Colonic mucosa (tissue), 4 donors: ENCODE measurements at regions not wholly inside any gene's neighbourhood (a gene's known extent, or its start where the extent isn't known, plus 50 kb on each side); places are given as distances from the start of the nearest gene placed in this dataset.

Experiments
- DNase-seq: peaks from one replicate; pipeline ENCODE4 v3.0.0-alpha.2; 2020
- H3K27ac ChIP-seq: fragments of 200-600 bp; one replicate; pipeline ENCODE4 v1.8.0; 2021
- H3K27me3 ChIP-seq: fragments of 200-600 bp; one replicate; pipeline ENCODE4 v1.8.0; 2021
- H3K36me3 ChIP-seq: fragments of 200-600 bp; one replicate; pipeline ENCODE4 v1.8.0; 2021
- H3K4me1 ChIP-seq: fragments of 200-600 bp; one replicate; pipeline ENCODE4 v1.8.0; 2021; ENCODE audit warnings: mild to moderate bottlenecking
- H3K4me3 ChIP-seq: fragments of 200-600 bp; one replicate; pipeline ENCODE4 v1.8.0; 2021
- H3K9ac ChIP-seq, 2 donors: one replicate each; pipeline ENCODE4 v1.7.0; 2013; ENCODE audit warnings: control low read depth in 2 of 2, low read depth in 2 of 2, low read length in 2 of 2
- H3K9me3 ChIP-seq: fragments of 200-600 bp; one replicate; pipeline ENCODE4 v1.8.0; 2021
- intact Hi-C: fragments of 100-400 bp; cut with DNase I; formaldehyde crosslinking; loops from one replicate; pipeline ENCODE4 v1.14.1; 2022
- TF ChIP-seq, protein P1 (sequence below): fragments of 200-600 bp; IDR thresholded peaks from one replicate; pipeline ENCODE4 v1.8.0; 2022; ENCODE audit warnings: antibody characterized with exemption, mild to moderate bottlenecking
- donor health status: healthy.
- donor health status: DM: no; HTN: no; CAD: no.
- donor health status: DM: no; HTN: no; CAD: no.

DNA sequence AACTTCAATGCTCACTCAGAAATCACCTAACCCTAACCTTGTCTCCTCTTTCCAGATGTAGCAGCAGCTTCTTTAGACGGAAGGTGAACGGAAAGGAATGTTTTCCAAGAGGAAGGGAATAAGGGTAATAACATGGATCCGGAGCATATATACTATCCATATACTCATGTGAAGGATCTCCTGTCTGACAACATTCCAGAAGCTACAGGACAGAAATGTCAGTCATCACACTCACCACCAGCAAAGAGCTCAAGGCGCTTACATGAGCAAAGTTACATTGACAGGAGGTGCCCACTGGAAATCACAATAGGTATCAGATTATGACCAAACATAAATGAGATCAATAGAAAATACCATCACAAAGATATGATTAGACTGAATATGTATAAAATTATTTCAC, 122.1 kb upstream of the CCDC28A start:
- H3K4me1 ChIP-seq: no peaks in the 10 kb centered on the region
- TF ChIP-seq, protein P1, sequence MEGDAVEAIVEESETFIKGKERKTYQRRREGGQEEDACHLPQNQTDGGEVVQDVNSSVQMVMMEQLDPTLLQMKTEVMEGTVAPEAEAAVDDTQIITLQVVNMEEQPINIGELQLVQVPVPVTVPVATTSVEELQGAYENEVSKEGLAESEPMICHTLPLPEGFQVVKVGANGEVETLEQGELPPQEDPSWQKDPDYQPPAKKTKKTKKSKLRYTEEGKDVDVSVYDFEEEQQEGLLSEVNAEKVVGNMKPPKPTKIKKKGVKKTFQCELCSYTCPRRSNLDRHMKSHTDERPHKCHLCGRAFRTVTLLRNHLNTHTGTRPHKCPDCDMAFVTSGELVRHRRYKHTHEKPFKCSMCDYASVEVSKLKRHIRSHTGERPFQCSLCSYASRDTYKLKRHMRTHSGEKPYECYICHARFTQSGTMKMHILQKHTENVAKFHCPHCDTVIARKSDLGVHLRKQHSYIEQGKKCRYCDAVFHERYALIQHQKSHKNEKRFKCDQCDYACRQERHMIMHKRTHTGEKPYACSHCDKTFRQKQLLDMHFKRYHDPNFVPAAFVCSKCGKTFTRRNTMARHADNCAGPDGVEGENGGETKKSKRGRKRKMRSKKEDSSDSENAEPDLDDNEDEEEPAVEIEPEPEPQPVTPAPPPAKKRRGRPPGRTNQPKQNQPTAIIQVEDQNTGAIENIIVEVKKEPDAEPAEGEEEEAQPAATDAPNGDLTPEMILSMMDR: no peak

DNA sequence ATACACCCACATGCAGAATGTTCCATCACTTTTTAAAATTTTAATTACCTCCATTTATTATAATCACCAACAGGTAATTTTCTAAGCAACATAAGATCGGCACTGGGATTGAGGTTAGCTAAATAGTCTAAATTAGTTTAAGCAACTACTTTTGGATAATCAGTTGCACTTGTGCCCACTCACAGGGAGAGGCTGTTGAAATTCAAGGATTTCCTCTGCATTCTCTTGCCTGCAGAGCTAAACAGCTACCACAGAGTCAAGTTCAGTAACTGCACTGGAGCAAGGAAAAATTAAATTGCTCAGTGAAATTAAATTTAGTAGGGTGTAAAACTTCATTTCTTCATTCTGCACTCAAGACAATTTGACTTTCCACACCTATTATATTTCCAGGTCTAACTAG, 120.7 kb upstream of the CCDC28A start:
- no peaks in the 10 kb centered on the region for H3K4me1 ChIP-seq
- no peaks in the 10 kb centered on the region for H3K36me3 ChIP-seq
- intact Hi-C loops: loop anchor here (10.0 kb wide), 1 partner anchor 1048 kb away; no protein-coding TSS in a partner anchor
- no peak overlapping the region for H3K9ac ChIP-seq
- TF ChIP-seq, protein P1: no peak
- H3K27ac ChIP-seq: no peak overlapping the region
- no peak for DNase-seq
- H3K4me3 ChIP-seq: no peak overlapping the region
- no peaks in the 10 kb centered on the region for H3K9me3 ChIP-seq
- no peaks in the 10 kb centered on the region for H3K27me3 ChIP-seq

More for the DNA sequence above, 122.1 kb upstream of the CCDC28A start:
- no peaks in the 10 kb centered on the region for H3K36me3 ChIP-seq
- intact Hi-C loops: loop anchor here (10.0 kb wide), 1 partner anchor 1047 kb away; no protein-coding TSS in a partner anchor
- no peak overlapping the region for H3K27ac ChIP-seq
- no peaks in the 10 kb centered on the region for H3K27me3 ChIP-seq
- no peak overlapping the region for H3K4me3 ChIP-seq
- no peak overlapping the region for H3K9ac ChIP-seq
- no peak for DNase-seq
- no peaks in the 10 kb centered on the region for H3K9me3 ChIP-seq

DNA sequence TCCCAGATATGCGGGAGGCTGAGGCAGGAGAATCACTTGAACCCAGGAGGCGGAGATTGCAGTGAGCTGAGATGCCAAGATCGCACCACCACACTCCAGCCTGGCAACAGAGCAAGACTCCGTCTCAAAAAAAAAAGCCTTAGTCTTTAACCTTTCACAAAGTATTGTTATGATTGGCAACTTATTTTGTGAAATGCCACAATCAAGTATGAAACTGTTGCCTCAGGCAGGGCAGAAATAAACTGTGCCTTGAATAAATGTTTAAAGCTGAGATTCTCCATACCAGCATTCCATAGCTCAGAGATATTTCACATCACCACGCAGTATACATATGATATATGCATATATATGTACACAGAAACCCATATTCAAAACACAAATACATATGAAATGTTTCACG, 120.1 kb upstream of the CCDC28A start:
- no peaks in the 10 kb centered on the region for H3K36me3 ChIP-seq
- TF ChIP-seq, protein P1: no peak
- intact Hi-C loops: loop anchor here (10.0 kb wide), 1 partner anchor 1049 kb away; no protein-coding TSS in a partner anchor
- H3K9ac ChIP-seq: no peak overlapping the region
- no peaks in the 10 kb centered on the region for H3K9me3 ChIP-seq
- no peak overlapping the region for H3K27ac ChIP-seq
- no peak overlapping the region for H3K4me3 ChIP-seq
- no peaks in the 10 kb centered on the region for H3K27me3 ChIP-seq
- H3K4me1 ChIP-seq: no peaks in the 10 kb centered on the region
- no peak for DNase-seq

DNA sequence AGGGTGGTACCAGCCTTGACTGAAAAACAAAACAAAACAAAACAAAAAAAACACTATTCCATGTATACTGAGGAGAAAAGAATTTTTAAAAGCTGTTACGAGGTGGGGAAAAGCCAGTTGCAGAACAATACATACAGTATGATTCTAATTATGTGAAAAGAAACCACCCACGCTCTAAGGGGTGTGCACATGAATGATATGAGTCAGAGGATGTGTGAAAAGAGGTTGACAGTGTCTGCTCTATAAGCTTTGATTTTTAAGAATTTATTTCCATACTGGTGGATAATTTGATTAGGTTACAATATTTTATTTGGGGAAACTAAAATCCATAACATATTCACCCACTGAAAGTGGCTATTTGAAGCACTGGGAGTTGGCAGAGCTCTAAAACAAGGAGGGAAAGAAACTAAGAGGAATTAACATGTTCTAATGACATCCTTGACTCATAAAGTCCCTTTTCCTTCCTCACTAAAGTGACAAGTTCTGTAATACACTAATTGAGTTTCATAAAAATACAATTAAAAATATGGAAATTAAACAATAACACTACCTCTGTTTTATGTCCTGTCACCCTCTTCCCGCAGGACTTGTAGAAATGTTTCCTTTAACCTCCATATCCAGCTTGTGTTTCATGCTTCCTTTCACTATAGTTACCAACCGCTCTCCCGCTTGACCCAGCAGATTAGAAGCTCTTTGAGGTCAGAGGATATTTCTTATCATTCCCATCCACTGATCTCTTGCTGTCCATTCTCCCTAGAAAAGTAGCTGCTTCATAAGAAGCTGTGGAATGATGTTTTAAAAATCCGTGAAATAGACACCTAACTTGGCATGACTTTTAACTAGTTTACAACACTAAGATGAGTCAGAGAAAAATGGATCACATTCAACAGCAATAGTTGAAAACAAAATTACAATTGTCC, 118.6 kb upstream of the CCDC28A start:
- Histone ChIP-seq H3K27ac (no peak overlapping the region), H3K9me3 (no peaks in the 10 kb centered on the region), H3K27me3 (no peaks in the 10 kb centered on the region), H3K4me3 (no peak overlapping the region), H3K9ac (no peak overlapping the region), H3K4me1 (no peaks in the 10 kb centered on the region), H3K36me3 (no peaks in the 10 kb centered on the region)
- TF ChIP-seq, protein P1: no peak
- intact Hi-C loops: loop anchor here (10.0 kb wide), 1 partner anchor 1050 kb away; no protein-coding TSS in a partner anchor
- DNase-seq: no peak

DNA sequence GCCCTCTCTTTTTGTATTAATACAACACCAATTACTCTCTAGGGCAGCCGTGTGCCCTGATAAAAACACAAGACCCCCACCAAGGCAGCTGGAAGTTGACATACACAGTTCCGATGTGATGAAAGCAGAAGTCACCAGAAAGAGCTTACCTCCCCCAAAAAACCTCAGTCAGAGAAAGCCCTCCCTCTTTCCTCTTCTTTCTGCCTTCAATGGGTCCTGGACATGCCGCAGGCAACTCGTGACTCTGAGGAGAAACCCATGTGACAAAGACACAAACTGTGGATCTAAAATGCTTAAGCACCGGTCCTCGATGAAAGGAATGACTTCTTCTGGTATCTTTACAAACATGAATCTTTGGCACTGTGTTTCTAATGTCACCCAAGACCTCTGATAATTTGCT, 117.7 kb upstream of the CCDC28A start:
- intact Hi-C loops: loop anchor here (10.0 kb wide), 1 partner anchor 1051 kb away; no protein-coding TSS in a partner anchor
- Histone ChIP-seq H3K9me3 (no peaks in the 10 kb centered on the region), H3K4me1 (no peaks in the 10 kb centered on the region), H3K27me3 (no peaks in the 10 kb centered on the region), H3K36me3 (no peaks in the 10 kb centered on the region), H3K4me3 (no peak overlapping the region), H3K27ac (no peak overlapping the region), H3K9ac (no peak overlapping the region)
- DNase-seq: no peak
- TF ChIP-seq, protein P1: no peak
